Glomerular endothelial cell (primary cell): ENCODE measurements at regions not wholly inside any gene's neighbourhood (a gene's known extent, or its start where the extent isn't known, plus 50 kb on each side); places are given as distances from the start of the nearest gene placed in this dataset.
"Not testable (repeated sequence)": the region's sequence is repeated elsewhere in the genome, so short reads cannot be mapped to it uniquely, and the experiment has no call there.

Source experiments
- DNase-seq: peaks from one replicate; pipeline ENCODE4 v3.0.0-alpha.2; 2011; ENCODE audit warnings: low read depth, low spot score; ENCODE audit errors: extremely low read depth

- no peak for DNase-seq
Observed at GRCh38 chr7:17083392-17084165, 201.8 kb upstream of the AGR3 start.

- no peak for DNase-seq
Observed at GRCh38 chr7:17084166-17084475, 202.3 kb upstream of the AGR3 start.

GRCh38 chr7:17085186-17085585 is 203.4 kb upstream of the AGR3 start:
- no peak for DNase-seq

- no peak for DNase-seq
Observed at GRCh38 chr7:17086403-17086802, 204.6 kb upstream of the AGR3 start.

- no peak for DNase-seq
Observed at GRCh38 chr7:17090751-17091150, 207.7 kb upstream of the AHR start.

- DNase-seq, result no peak
Observed at GRCh38 chr7:17093461-17093860, 205.0 kb upstream of the AHR start.

GRCh38 chr7:17094963-17095574 is 203.4 kb upstream of the AHR start:
- no peak for DNase-seq

GRCh38 chr7:17095931-17096330 is 202.5 kb upstream of the AHR start:
- DNase-seq, result no peak

GRCh38 chr7:17097668-17098297 is 200.7 kb upstream of the AHR start:
- no peak for DNase-seq

GRCh38 chr7:17098515-17098914 is 199.9 kb upstream of the AHR start:
- no peak for DNase-seq

GRCh38 chr7:17099083-17099973 is 199.1 kb upstream of the AHR start:
- DNase-seq, result no peak

- DNase-seq, result not testable (repeated sequence)
Observed at GRCh38 chr7:17099974-17100509, 198.4 kb upstream of the AHR start.

GRCh38 chr7:17101207-17101696 is 197.2 kb upstream of the AHR start:
- no peak for DNase-seq

- DNase-seq, result no peak
Observed at GRCh38 chr7:17103170-17103569, 195.3 kb upstream of the AHR start.

GRCh38 chr7:17103984-17104383 is 194.5 kb upstream of the AHR start:
- no peak for DNase-seq

- no peak for DNase-seq
Observed at GRCh38 chr7:17104419-17104818, 194.0 kb upstream of the AHR start.

- DNase-seq, result no peak
Observed at GRCh38 chr7:17105701-17106100, 192.8 kb upstream of the AHR start.

GRCh38 chr7:17108049-17108584 is 190.3 kb upstream of the AHR start:
- DNase-seq, result no peak

- DNase-seq, result no peak
Observed at GRCh38 chr7:17109020-17109419, 189.4 kb upstream of the AHR start.

- not testable (repeated sequence) for DNase-seq
Observed at GRCh38 chr7:17113770-17114169, 184.7 kb upstream of the AHR start.

- DNase-seq, result no peak
Observed at GRCh38 chr7:17118412-17118811, 180.0 kb upstream of the AHR start.
